ENCODE measurements at regions not wholly inside any gene's neighbourhood (a gene's known extent, or its start where the extent isn't known, plus 50 kb on each side); places are given as distances from the start of the nearest gene placed in this dataset.

GRCh38 chr13:50414640-50415039, 399.4 kb downstream of the KCNRG start:
- H3K27ac ChIP-seq: no peak overlapping the region

GRCh38 chr13:50415428-50415827, 400.2 kb downstream of the KCNRG start:
- no peak overlapping the region for H3K27ac ChIP-seq
- TF ChIP-seq, protein P1, sequence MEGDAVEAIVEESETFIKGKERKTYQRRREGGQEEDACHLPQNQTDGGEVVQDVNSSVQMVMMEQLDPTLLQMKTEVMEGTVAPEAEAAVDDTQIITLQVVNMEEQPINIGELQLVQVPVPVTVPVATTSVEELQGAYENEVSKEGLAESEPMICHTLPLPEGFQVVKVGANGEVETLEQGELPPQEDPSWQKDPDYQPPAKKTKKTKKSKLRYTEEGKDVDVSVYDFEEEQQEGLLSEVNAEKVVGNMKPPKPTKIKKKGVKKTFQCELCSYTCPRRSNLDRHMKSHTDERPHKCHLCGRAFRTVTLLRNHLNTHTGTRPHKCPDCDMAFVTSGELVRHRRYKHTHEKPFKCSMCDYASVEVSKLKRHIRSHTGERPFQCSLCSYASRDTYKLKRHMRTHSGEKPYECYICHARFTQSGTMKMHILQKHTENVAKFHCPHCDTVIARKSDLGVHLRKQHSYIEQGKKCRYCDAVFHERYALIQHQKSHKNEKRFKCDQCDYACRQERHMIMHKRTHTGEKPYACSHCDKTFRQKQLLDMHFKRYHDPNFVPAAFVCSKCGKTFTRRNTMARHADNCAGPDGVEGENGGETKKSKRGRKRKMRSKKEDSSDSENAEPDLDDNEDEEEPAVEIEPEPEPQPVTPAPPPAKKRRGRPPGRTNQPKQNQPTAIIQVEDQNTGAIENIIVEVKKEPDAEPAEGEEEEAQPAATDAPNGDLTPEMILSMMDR (IDR thresholded peaks at IDR 0.05): no peak
- TF ChIP-seq ZFX (IDR thresholded peaks at IDR 0.05; ENCODE audit: borderline replicate concordance): no peak

More at GRCh38 chr13:50414640-50415039, 399.4 kb downstream of the KCNRG start:
- TF ChIP-seq ZFX (IDR thresholded peaks at IDR 0.05; ENCODE audit: borderline replicate concordance): no peak
- TF ChIP-seq, protein P1 (IDR thresholded peaks at IDR 0.05): no peak

DNA sequence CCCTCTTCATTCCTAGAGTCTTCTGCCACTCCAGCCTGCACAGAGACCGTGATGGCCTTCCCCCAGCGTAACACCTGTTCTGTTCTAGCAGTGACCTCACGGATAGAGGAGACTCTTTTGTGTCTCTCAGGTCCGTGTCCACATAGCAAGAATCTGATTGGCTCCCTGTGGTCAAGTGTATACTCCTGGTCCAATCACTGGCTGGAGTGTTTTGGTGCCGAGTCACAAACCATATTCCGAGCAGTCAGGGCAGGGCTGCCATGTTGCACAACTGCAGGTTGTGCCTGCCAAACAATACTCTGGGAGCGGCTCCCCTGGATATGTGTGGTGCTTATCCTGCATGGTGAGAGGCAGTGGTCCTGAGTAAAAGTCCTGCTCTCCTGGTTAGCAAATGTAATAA, 402.4 kb downstream of the KCNRG start:
- H3K27ac ChIP-seq: no peak overlapping the region
- TF ChIP-seq, protein P1 (IDR thresholded peaks at IDR 0.05): no peak
- TF ChIP-seq ZFX (IDR thresholded peaks at IDR 0.05; ENCODE audit: borderline replicate concordance): no peak

GRCh38 chr13:50419331-50419865, 404.2 kb downstream of the KCNRG start:
- H3K27ac ChIP-seq: no peak overlapping the region
- TF ChIP-seq, protein P1 (IDR thresholded peaks at IDR 0.05): no peak
- no peak for TF ChIP-seq ZFX (IDR thresholded peaks at IDR 0.05; ENCODE audit: borderline replicate concordance)

DNA sequence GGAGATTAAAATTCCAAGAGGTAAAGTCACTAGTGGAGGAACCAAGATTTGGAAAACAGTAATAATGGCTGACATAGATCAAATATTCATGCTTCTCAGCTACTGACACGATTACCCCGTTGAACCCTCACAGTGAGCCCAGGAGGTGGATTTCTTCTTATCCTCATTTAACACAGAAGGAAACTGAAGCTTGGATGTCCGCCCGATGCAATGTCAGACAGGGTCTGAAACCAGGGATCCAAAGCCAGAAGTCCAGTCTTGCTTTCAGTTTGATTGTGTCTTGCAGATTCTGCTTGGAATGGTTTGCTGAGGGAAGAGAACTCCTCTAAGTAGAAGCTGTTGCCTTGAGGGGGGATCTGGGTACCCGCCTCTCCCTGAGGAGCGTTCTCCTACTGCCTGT, 404.7 kb downstream of the KCNRG start:
- H3K27ac ChIP-seq: no peak overlapping the region
- no peak for TF ChIP-seq ZFX (IDR thresholded peaks at IDR 0.05; ENCODE audit: borderline replicate concordance)
- TF ChIP-seq, protein P1 (IDR thresholded peaks at IDR 0.05): no peak

GRCh38 chr13:50420718-50421472, 405.7 kb downstream of the KCNRG start:
- no peak for TF ChIP-seq ZFX (IDR thresholded peaks at IDR 0.05; ENCODE audit: borderline replicate concordance)
- TF ChIP-seq, protein P1 (IDR thresholded peaks at IDR 0.05): no peak
- no peak overlapping the region for H3K27ac ChIP-seq

GRCh38 chr13:50421473-50422130, 406.4 kb downstream of the KCNRG start:
- no peak overlapping the region for H3K27ac ChIP-seq
- TF ChIP-seq ZFX (IDR thresholded peaks at IDR 0.05; ENCODE audit: borderline replicate concordance): no peak
- TF ChIP-seq, protein P1 (IDR thresholded peaks at IDR 0.05): no peak
